Mononuclear cell (primary cell): ENCODE measurements at regions not wholly inside any gene's neighbourhood (a gene's known extent, or its start where the extent isn't known, plus 50 kb on each side); places are given as distances from the start of the nearest gene placed in this dataset.
"Not testable (repeated sequence)": the region's sequence is repeated elsewhere in the genome, so short reads cannot be mapped to it uniquely, and the experiment has no call there.

Experiments
- H3K27me3 ChIP-seq: 2 replicates; pipeline ENCODE4 v1.6.0; 2011; ENCODE audit warnings: low read length, control low read depth; ENCODE audit not compliant: insufficient read depth
- H3K4me1 ChIP-seq: 2 replicates; pipeline ENCODE4 v1.5.1; 2011; ENCODE audit warnings: mild to moderate bottlenecking, low read length, control low read depth; ENCODE audit not compliant: insufficient read depth
- H3K4me3 ChIP-seq: 2 replicates; pipeline ENCODE4 v1.5.1; 2011; ENCODE audit warnings: mild to moderate bottlenecking, low read length, moderate library complexity
- H3K9me3 ChIP-seq: 2 replicates; pipeline ENCODE4 v1.5.1; 2011; ENCODE audit warnings: low read depth, mild to moderate bottlenecking, control low read depth, low read length

- H3K9me3 ChIP-seq, result no peaks in the 10 kb centered on the region
- peaks cover 10% of the 10 kb centered on the region for H3K4me1 ChIP-seq
- H3K4me3 ChIP-seq, result no peak overlapping the region
- no peaks in the 10 kb centered on the region for H3K27me3 ChIP-seq
These were observed 342.7 kb upstream of the TNRC6C start for GRCh38 chr17:77615703-77616253.

GRCh38 chr17:77616254-77616731 lies 342.2 kb upstream of the TNRC6C start:
- Histone ChIP-seq H3K4me1 (peaks cover 4% of the 10 kb centered on the region), H3K27me3 (no peaks in the 10 kb centered on the region), H3K9me3 (no peaks in the 10 kb centered on the region), H3K4me3 (no peak overlapping the region)

GRCh38 chr17:77617516-77617915 lies 341.0 kb upstream of the TNRC6C start:
- Histone ChIP-seq H3K9me3 (no peaks in the 10 kb centered on the region), H3K4me3 (no peak overlapping the region), H3K27me3 (no peaks in the 10 kb centered on the region), H3K4me1 (no peaks in the 10 kb centered on the region)

GRCh38 chr17:77618173-77618572 lies 340.3 kb upstream of the TNRC6C start:
- no peaks in the 10 kb centered on the region for H3K9me3 ChIP-seq
- H3K4me1 ChIP-seq, result no peaks in the 10 kb centered on the region
- H3K4me3 ChIP-seq, result no peak overlapping the region
- H3K27me3 ChIP-seq, result no peaks in the 10 kb centered on the region

- H3K9me3 ChIP-seq, result no peaks in the 10 kb centered on the region
- no peaks in the 10 kb centered on the region for H3K27me3 ChIP-seq
- no peak overlapping the region for H3K4me3 ChIP-seq
- H3K4me1 ChIP-seq, result no peaks in the 10 kb centered on the region
These were observed 339.8 kb upstream of the TNRC6C start for GRCh38 chr17:77618731-77619130.

GRCh38 chr17:77619326-77619725 lies 339.2 kb upstream of the TNRC6C start:
- Histone ChIP-seq H3K4me3 (no peak overlapping the region), H3K9me3 (no peaks in the 10 kb centered on the region), H3K4me1 (no peaks in the 10 kb centered on the region), H3K27me3 (no peaks in the 10 kb centered on the region)

- Histone ChIP-seq H3K4me3 (no peak overlapping the region), H3K4me1 (no peaks in the 10 kb centered on the region), H3K27me3 (no peaks in the 10 kb centered on the region), H3K9me3 (no peaks in the 10 kb centered on the region)
These were observed 338.7 kb upstream of the TNRC6C start for GRCh38 chr17:77619851-77620250.

- Histone ChIP-seq H3K9me3 (no peaks in the 10 kb centered on the region), H3K4me3 (no peak overlapping the region), H3K4me1 (no peaks in the 10 kb centered on the region), H3K27me3 (no peaks in the 10 kb centered on the region)
These were observed 338.2 kb upstream of the TNRC6C start for GRCh38 chr17:77620282-77620681.

GRCh38 chr17:77622084-77622483 lies 336.4 kb upstream of the TNRC6C start:
- not testable (repeated sequence) for H3K9me3 ChIP-seq, H3K4me1 ChIP-seq, H3K27me3 ChIP-seq, H3K4me3 ChIP-seq

- Histone ChIP-seq H3K9me3 (peaks cover 7% of the 10 kb centered on the region), H3K4me1 (no peaks in the 10 kb centered on the region), H3K27me3 (no peaks in the 10 kb centered on the region), H3K4me3 (no peak overlapping the region)
These were observed 335.9 kb upstream of the TNRC6C start for GRCh38 chr17:77622647-77623046.

GRCh38 chr17:77623321-77623720 lies 335.2 kb upstream of the TNRC6C start:
- not testable (repeated sequence) for H3K4me1 ChIP-seq, H3K27me3 ChIP-seq, H3K9me3 ChIP-seq, H3K4me3 ChIP-seq

- Histone ChIP-seq H3K4me1 (no peaks in the 10 kb centered on the region), H3K9me3 (peaks cover 7% of the 10 kb centered on the region), H3K27me3 (no peaks in the 10 kb centered on the region), H3K4me3 (no peak overlapping the region)
These were observed 330.5 kb upstream of the TNRC6C start for GRCh38 chr17:77628035-77628434.

GRCh38 chr17:77629284-77629683 lies 329.2 kb upstream of the TNRC6C start:
- not testable (repeated sequence) for H3K9me3 ChIP-seq, H3K27me3 ChIP-seq, H3K4me3 ChIP-seq, H3K4me1 ChIP-seq

- Histone ChIP-seq H3K4me1 (no peaks in the 10 kb centered on the region), H3K9me3 (peaks cover 7% of the 10 kb centered on the region), H3K27me3 (no peaks in the 10 kb centered on the region), H3K4me3 (no peak overlapping the region)
These were observed 327.2 kb upstream of the TNRC6C start for GRCh38 chr17:77631307-77631706.

- no peaks in the 10 kb centered on the region for H3K4me1 ChIP-seq
- no peaks in the 10 kb centered on the region for H3K9me3 ChIP-seq
- no peak overlapping the region for H3K4me3 ChIP-seq
- no peaks in the 10 kb centered on the region for H3K27me3 ChIP-seq
These were observed 325.9 kb upstream of the TNRC6C start for GRCh38 chr17:77632619-77633018.

GRCh38 chr17:77634710-77635109 lies 323.8 kb upstream of the TNRC6C start:
- Histone ChIP-seq H3K27me3 (no peaks in the 10 kb centered on the region), H3K4me1 (no peaks in the 10 kb centered on the region), H3K4me3 (no peak overlapping the region), H3K9me3 (no peaks in the 10 kb centered on the region)
